ENCODE measurements at regions not wholly inside any gene's neighbourhood (a gene's known extent, or its start where the extent isn't known, plus 50 kb on each side); places are given as distances from the start of the nearest gene placed in this dataset.

- no peak for DNase-seq (ENCODE audit: low read depth)
Measured at GRCh38 chr3:8357859-8358258, 143.8 kb upstream of the LMCD1 start.

GRCh38 chr3:8359133-8359532 lies 142.5 kb upstream of the LMCD1 start:
- no peak for DNase-seq (ENCODE audit: low read depth)

DNA sequence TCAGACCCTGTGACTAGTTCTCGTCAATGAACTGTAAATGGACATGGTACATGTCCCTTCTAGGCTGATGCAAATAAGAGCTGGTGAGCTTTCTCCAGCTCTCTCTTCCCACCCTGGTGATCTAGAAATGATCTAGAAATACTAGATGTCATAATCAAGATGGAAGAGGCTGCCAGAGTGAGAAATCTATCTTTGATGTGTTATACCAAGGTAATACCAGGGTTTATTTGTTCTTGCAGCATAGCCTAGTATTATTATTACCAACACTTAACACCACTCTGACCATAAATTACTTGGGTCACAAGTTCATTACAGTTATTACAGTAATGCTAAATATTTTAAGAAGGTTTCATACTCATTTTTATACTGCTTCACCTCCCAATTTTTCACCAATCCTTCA lies 138.4 kb upstream of the LMCD1 start:
- no peak for DNase-seq (ENCODE audit: low read depth)

GRCh38 chr3:8365541-8365940 lies 136.1 kb upstream of the LMCD1 start:
- no peak for DNase-seq (ENCODE audit: low read depth)

DNA sequence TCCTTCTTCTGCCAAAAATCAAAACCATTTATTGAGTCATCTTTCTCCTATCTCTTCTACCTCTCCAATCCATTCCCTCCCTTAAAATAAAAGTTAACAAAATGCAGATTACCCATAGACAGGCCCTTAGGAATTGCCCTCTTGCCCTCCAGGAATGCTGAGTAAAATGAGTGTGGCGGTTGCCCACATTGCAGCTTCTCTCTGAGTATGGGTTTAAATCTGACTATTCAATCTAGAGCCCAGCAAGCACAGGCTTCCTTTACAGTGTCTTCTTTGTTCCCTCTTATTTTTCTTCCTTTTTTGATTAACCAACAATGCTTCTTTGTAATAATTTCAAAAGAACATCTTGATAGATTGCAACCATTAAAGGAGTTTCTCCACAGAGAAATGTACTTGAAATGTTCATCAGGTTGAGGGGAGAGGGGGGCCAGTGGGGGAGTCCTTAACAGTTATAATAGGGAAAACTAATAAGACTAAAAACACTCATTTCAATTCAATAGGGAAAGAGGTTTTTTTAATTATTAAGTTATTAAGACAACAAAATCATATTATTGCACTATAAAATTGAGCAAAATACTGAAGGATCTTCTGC lies 135.3 kb upstream of the LMCD1 start:
- DNase-seq (ENCODE audit: low read depth), result no peak

DNA sequence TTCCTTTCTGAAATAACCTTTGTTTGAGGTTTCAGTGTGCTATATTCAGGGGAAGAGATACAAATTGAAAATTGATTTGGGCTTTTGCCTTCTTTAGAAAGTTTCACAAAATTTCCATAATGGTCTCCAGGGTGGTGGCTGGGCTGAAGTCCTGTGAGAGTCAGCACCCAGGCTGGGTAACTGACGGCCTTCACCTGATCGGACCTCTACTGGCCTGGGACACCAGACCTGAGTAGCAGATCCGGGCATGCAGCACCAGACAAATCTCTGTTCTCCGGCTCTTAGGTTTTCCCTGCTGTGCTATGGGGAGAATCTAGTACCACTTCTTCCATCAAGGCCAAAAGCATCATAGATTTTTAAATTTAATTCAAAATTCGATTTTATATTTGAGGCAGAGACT lies 133.0 kb upstream of the LMCD1 start:
- DNase-seq (ENCODE audit: low read depth), result no peak

DNA sequence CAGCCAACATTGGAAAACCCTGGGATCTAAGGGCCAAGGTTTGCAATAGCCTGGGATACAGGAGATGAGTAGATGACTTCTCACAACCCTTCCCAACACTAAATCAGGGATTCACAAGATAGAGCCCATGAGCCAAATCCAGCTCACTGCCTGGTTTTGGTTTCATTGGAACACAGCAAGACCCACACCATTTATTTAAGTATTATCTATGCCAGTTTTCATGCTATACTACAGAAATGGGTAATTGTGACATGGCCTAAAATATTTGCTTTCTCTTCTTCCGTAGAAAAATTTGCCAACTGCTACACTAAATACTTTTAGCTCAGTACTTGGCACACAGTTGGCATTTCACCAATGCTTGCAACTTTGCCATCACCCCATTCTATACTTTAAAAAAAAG lies 132.0 kb upstream of the LMCD1 start:
- DNase-seq (ENCODE audit: low read depth), result no peak

DNA sequence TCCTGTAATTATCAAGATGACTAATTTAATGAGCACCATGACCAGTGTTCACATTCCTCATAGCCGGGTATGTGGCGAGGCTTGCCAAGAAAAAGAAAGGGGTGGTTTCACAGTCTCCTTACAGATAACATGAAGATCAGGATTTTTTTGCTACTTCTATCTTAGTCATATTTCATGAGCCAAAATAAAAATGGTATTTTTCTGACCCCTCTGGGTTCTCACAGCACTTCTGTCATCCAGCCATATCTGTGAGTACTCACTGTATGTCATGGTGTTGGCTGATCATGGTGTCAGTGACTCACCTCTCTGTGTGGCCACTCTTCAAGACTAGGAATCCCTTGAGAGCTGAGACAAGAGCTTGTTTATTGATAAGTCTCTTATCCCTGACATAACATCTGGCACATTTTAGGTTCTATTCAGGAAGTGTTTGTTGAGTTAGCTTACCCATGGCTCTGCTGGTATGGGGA lies 130.5 kb upstream of the LMCD1 start:
- DNase-seq (ENCODE audit: low read depth), result no peak

DNA sequence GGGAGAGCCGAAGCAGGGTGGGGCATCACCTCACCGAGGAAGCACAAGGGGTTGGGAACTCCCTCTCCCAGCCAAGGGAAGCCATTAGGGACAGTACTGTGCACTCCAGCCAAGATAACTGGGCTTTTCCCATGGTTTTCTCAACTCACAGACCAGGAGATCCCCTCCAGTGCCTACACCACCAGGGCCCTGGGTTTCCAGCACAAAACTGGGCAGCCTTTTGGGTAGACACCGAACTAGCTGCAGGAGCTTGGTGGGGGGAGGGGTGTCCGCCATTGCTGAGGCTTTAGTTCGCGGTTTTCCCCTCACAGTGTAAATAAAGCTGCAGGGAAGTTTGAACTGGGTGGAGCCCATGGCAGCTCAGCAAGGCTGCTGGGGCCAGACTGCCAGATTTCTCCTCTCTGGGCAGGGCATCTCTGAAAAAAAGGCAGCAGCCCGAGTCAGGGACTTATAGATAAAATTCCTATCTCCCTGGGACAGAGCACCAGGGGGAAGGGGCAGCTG lies 129.6 kb upstream of the LMCD1 start:
- DNase-seq (ENCODE audit: low read depth), result no peak

DNA sequence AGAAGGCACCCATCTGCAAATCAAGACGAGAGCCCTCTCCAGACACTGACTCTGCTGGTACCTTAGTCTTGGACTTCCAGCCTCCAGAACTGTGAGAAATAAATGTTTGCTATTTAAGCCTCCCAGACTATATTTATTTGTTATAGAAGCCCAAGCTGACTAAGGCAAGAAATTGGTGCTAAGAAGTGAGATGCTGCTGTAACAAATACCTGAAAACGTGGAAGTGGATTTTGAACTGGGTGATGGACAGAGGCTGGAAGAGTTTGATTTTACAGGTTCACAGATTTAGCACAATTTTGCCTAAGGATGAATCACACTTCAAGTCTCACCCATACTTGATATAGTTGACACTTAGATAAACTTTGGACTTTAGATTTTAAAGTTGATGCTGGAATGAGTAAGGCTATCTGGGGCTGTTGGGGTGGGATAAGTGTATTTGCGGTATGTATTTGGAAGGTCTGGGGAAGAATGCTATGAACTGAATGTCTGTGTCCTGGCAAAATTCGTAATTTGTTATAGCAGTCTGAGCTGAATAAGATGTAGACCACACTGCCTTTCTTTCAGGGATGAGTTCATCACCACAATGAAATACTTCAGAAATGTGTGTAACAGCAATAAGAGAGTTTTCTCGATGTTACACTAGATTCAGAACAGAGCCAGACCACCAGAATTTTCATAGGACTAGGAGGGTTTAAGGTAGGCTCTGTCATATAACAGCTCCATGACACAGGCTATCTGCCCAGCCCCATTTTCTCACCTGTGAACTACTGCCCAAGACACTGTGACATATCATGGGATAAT lies 120.5 kb upstream of the LMCD1 start:
- no peak for DNase-seq (ENCODE audit: low read depth)

GRCh38 chr3:8385848-8386620 lies 115.6 kb upstream of the LMCD1 start:
- no peak for DNase-seq (ENCODE audit: low read depth)

- DNase-seq (ENCODE audit: low read depth), result no peak
Measured at GRCh38 chr3:8387571-8387970, 114.1 kb upstream of the LMCD1 start.

GRCh38 chr3:8399686-8400085 lies 101.9 kb upstream of the LMCD1 start:
- no peak for DNase-seq (ENCODE audit: low read depth)

GRCh38 chr3:8400911-8401310 lies 100.7 kb upstream of the LMCD1 start:
- DNase-seq (ENCODE audit: low read depth), result no peak

GRCh38 chr3:8403996-8404395 lies 97.6 kb upstream of the LMCD1 start:
- no peak for DNase-seq (ENCODE audit: low read depth)

- DNase-seq (ENCODE audit: low read depth), result no peak
Measured at GRCh38 chr3:8405144-8405543, 96.5 kb upstream of the LMCD1 start.

DNA sequence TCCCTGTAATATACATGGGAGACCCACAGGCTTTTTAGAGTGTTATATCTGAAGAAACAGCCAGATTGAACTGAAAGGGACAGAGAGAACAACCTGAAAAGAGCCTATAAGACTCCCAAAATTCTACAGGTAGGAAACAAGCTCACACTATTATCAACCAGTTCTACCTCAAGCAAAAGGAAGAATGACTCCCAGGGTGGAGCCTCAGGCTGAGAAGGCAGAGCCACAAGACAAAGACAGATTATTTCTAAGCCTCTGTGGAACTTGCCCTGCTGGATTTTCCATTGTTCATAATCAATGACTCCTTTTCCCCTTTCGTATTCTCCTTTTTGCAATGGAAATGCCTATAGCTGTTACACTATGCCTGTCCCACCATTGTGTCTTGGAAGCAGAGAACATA lies 95.1 kb upstream of the LMCD1 start:
- no peak for DNase-seq (ENCODE audit: low read depth)

DNA sequence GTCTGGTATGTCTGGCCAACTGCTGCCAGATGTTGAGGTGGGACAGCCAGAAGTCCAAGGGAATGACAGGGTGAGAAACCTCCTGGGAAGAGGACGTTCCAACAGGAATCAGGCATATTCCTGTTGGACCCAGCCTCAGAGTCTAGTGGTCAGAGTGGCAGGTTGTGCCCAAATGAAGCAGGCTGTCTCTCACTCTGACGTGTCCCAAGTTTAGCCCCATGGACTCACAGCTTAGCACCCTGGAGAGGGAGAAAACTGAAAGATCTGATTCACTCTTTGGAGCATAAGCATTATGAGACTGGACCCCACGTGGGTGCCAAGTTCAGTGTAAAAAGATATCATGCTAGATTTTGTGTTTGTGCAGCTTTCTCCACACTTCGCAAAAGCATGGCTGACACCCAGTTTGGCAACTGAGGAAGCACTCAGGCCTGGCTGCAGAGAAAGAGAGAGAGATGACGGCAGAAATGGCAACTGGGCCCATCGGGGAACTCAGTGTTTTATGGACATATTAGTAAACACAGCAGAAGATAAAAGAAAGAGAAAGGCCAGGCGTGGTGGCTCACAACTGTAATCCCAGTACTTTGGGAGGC lies 88.2 kb upstream of the LMCD1 start:
- no peak for DNase-seq (ENCODE audit: low read depth)

DNA sequence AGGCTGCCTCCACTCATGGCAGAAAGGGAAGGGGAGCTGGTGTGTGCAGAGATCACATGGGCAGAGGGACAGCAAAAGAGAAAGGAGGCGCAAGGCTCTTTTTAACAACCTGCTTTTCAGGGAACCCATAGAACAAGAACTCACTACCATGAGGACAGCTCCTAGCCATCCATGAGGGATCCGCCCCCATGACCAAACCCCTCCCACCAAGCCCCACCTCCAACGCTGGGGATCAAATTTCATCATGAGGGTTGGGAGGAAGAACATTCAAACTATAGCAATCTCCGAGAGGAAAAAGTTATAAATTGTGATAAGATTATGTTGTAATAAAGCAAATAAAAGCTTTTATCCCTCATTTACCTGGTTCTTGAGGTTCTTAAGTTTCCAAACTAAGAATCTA lies 84.7 kb upstream of the LMCD1 start:
- DNase-seq (ENCODE audit: low read depth), result no peak

GRCh38 chr3:8420612-8421011 lies 81.0 kb upstream of the LMCD1 start:
- DNase-seq (ENCODE audit: low read depth), result no peak

DNA sequence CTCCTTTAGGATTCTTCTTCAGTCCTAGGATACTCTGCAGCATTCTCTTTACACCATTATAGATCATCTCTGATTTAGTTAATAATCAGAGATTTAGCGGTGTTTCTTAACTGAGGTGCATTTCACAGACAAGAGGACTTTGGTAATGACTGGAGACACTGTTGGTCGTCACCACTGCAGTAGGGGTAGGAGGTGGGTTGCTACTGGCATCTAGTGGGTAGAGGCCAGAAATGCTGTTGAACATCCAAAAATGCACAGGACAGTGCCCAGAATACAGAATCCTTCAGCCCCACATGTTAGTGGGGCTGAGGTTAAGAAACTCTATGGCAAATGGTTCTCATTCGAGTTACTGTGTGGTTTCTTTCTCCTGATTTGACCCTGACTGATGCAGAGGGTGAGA lies 80.4 kb upstream of the LMCD1 start:
- DNase-seq (ENCODE audit: low read depth), result no peak

GRCh38 chr3:8421711-8422110 lies 79.9 kb upstream of the LMCD1 start:
- DNase-seq (ENCODE audit: low read depth), result no peak

- no peak for DNase-seq (ENCODE audit: low read depth)
Measured at GRCh38 chr3:8423307-8423706, 78.3 kb upstream of the LMCD1 start.
